Lower leg skin (tissue), 4 donors: ENCODE measurements at regions not wholly inside any gene's neighbourhood (a gene's known extent, or its start where the extent isn't known, plus 50 kb on each side); places are given as distances from the start of the nearest gene placed in this dataset.

ENCODE experiments used
- DNase-seq, 2 donors: peaks; one replicate each; pipeline ENCODE4 v3.0.0-alpha.2; 2019; ENCODE audit warnings: low spot score in 2 of 2
- H3K4me3 ChIP-seq: fragments of 200-600 bp; sonication (generic); 2 replicates; pipeline ENCODE4 v1.5.1; 2017; ENCODE audit warnings: mild to moderate bottlenecking, low read depth; ENCODE audit not compliant: poor library complexity, severe bottlenecking
- CTCF ChIP-seq, 3 donors: fragments of 450-650 bp; IDR thresholded peaks; one replicate each; pipeline ENCODE4 v1.5.1; 2016; ENCODE audit warnings: antibody characterized with exemption in 3 of 3, mild to moderate bottlenecking in 3 of 3, moderate library complexity in 2 of 3
- POLR2A ChIP-seq, 2 donors: fragments of 450-650 bp; IDR thresholded peaks; one replicate each; pipeline ENCODE4 v1.6.1; 2016 to 2017; ENCODE audit warnings: antibody characterized with exemption in 2 of 2, mild to moderate bottlenecking in 1 of 2, moderate library complexity in 1 of 2
- WGBS, 2 donors: methylation state at CpG; one replicate each; pipeline ENCODE4 v1.1.5; 2018; 5-methylcytosine and 5-hydroxymethylcytosine counted together
- intact Hi-C: fragments of 100-400 bp; cut with DNase I; formaldehyde crosslinking; loops from one replicate; pipeline ENCODE4 v1.15.0; 2023; ENCODE audit warnings: low total_unique reads

GRCh38 chr3:18295171-18295920 lies 129.8 kb downstream of the SATB1 start:
- no peak overlapping the region for H3K4me3 ChIP-seq
- TF ChIP-seq POLR2A (IDR thresholded peaks at IDR 0.05) (no peak), CTCF (IDR thresholded peaks at IDR 0.05) (no peak)
- 8 to 44% methylated on average over 2 of the region's 2 CpGs for WGBS, 2 donors
- intact Hi-C loops, result no loop called here
- DNase-seq, result peak; percentile 19 to 77

GRCh38 chr3:18290157-18290556 lies 135.0 kb downstream of the SATB1 start:
- no peak overlapping the region for H3K4me3 ChIP-seq
- no peak for DNase-seq
- TF ChIP-seq CTCF (IDR thresholded peaks at IDR 0.05) (no peak), POLR2A (IDR thresholded peaks at IDR 0.05) (no peak)
- intact Hi-C loops, result no loop called here

GRCh38 chr3:18288243-18288642 lies 136.9 kb downstream of the SATB1 start:
- intact Hi-C loops, result no loop called here
- WGBS, 2 donors, result 33 to 36% methylated on average over 3 of the region's 3 CpGs
- H3K4me3 ChIP-seq, result no peak overlapping the region
- no peak for DNase-seq
- TF ChIP-seq POLR2A (IDR thresholded peaks at IDR 0.05) (no peak), CTCF (IDR thresholded peaks at IDR 0.05) (no peak)

GRCh38 chr3:18284716-18285115 lies 140.4 kb downstream of the SATB1 start:
- intact Hi-C loops, result no loop called here
- no peak for TF ChIP-seq CTCF (IDR thresholded peaks at IDR 0.05)
- TF ChIP-seq POLR2A (IDR thresholded peaks at IDR 0.05), result no peak
- DNase-seq, result no peak
- 94 to 95% methylated on average over 2 of the region's 2 CpGs for WGBS, 2 donors
- H3K4me3 ChIP-seq, result no peak overlapping the region

- DNase-seq, result no peak
- 45 to 48% methylated on average over 2 of the region's 2 CpGs for WGBS, 2 donors
- no peak for TF ChIP-seq CTCF (IDR thresholded peaks at IDR 0.05)
- TF ChIP-seq POLR2A (IDR thresholded peaks at IDR 0.05), result no peak
- intact Hi-C loops, result no loop called here
- no peak overlapping the region for H3K4me3 ChIP-seq
Measured at GRCh38 chr3:18283680-18284079, 141.5 kb downstream of the SATB1 start.

GRCh38 chr3:18282507-18282906 lies 142.6 kb downstream of the SATB1 start:
- WGBS, 2 donors, result 22 to 23% methylated on average over 2 of the region's 2 CpGs
- no peak for DNase-seq

More at GRCh38 chr3:18282507-18282906, 142.6 kb downstream of the SATB1 start:
- TF ChIP-seq CTCF (IDR thresholded peaks at IDR 0.05) (no peak), POLR2A (IDR thresholded peaks at IDR 0.05) (no peak)
- no peak overlapping the region for H3K4me3 ChIP-seq
- intact Hi-C loops, result no loop called here
